ENCODE measurements at regions not wholly inside any gene's neighbourhood (a gene's known extent, or its start where the extent isn't known, plus 50 kb on each side); places are given as distances from the start of the nearest gene placed in this dataset.

DNA sequence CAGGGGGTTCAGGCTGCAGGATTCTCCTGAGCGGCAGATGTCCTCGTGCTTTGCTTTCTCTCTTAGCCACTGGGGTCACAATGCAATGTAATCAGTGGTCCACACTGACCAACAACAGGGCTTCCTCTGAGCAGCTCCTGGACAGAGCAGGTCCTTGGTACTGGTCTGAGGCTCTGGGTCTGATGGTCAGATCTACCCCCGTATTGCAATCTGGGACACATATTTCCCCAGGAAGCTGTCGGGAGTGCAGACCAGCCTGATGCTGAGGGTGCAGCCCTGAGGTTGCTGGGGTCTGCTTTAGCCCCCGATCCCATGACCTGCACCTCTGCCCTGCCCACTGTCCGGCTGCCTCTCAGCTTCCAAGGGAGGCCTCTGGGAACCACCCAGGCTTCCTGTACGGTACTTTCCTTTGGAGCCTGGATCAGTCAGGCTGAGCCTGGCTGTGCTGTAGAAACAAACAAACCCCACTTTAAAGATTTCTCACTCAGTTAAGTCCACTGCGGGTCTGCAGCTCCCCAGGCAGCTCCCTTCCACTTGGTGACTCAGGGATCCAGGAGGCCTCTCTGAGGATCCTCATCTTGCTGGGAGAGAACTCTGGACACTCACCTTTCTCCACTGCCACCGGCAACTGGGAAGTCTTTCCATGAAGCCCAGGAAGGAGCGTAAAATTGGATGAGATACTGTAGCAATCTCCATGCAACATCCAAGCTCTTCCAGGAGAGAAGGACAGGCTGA, 1046.6 kb downstream of the TBC1D22A start:
- no peak overlapping the region for H3K4me3 ChIP-seq (ENCODE audit: control insufficient read depth, low read depth, low read length)
- DNase-seq (ENCODE audit: low read depth): no peak
- TF ChIP-seq, protein P1, sequence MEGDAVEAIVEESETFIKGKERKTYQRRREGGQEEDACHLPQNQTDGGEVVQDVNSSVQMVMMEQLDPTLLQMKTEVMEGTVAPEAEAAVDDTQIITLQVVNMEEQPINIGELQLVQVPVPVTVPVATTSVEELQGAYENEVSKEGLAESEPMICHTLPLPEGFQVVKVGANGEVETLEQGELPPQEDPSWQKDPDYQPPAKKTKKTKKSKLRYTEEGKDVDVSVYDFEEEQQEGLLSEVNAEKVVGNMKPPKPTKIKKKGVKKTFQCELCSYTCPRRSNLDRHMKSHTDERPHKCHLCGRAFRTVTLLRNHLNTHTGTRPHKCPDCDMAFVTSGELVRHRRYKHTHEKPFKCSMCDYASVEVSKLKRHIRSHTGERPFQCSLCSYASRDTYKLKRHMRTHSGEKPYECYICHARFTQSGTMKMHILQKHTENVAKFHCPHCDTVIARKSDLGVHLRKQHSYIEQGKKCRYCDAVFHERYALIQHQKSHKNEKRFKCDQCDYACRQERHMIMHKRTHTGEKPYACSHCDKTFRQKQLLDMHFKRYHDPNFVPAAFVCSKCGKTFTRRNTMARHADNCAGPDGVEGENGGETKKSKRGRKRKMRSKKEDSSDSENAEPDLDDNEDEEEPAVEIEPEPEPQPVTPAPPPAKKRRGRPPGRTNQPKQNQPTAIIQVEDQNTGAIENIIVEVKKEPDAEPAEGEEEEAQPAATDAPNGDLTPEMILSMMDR (IDR thresholded peaks at IDR 0.05; ENCODE audit: control insufficient read depth, insufficient read depth, low read depth, low read length, missing control alignments): no peak

DNA sequence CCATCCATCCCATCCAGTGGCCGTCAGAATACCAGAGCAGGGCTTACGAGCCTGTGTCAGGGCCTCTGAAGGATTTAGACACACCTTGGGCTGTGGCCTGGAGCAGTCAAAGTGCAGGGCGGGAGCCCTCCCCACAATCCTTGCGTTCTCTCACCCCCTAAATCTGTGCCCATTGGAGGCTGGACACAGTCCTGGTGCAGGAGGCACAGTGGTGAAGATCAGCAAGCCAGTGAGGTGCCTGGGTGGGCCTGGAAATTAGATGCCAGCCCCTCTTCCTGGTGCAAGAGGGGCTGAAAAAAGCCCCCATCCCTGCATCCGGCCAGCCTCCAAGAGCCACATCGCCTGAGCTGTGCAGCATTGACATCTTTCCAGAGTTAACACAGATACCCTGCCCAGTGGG, 1045.8 kb downstream of the TBC1D22A start:
- TF ChIP-seq, protein P1 (IDR thresholded peaks at IDR 0.05; ENCODE audit: control insufficient read depth, insufficient read depth, low read depth, low read length, missing control alignments): no peak
- H3K4me3 ChIP-seq (ENCODE audit: control insufficient read depth, low read depth, low read length): no peak overlapping the region

DNA sequence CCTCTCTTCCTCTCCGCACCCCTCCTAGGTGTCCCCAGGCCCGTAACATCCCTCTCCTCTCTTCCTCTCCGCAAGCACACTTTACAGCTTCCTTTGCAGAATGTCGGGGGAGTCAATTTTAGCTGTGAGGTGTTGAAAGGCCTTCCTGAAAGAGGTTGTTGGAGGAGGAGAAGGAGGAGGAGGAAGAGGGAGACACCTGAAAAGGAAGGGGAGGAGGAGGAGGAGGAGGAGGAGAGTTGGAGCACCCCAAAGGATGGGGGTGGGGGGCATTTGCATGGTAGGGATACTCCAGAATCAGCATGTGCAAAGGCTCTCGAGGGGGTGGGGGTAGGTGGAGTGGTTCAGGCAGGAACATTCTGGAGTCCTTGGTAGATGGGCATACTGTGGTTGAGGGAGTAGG, 1045.1 kb downstream of the TBC1D22A start:
- DNase-seq (ENCODE audit: low read depth): no peak
- TF ChIP-seq, protein P1 (IDR thresholded peaks at IDR 0.05; ENCODE audit: control insufficient read depth, insufficient read depth, low read depth, low read length, missing control alignments): no peak
- H3K4me3 ChIP-seq (ENCODE audit: control insufficient read depth, low read depth, low read length): no peak overlapping the region

More for the DNA sequence above, 1045.8 kb downstream of the TBC1D22A start:
- no peak for DNase-seq (ENCODE audit: low read depth)

DNA sequence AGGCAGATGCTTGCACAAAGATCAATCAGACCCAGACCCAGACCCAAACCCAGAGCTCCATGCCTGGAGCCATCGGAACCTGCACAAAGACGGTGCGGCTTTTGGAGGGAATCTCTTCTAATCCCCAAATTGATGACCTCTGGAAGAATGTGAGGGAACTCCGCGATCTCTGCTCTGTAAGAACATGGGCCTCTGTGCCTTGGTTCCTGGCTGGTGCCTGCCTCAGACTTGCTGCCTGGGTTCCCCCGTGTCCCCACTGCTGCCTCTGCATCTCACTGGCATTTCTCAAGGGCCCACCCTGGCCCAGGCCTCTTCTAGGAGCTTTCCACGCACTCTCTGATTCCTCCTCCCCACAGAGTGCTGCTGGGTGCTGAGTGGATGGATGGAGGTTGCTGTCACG, 1044.4 kb downstream of the TBC1D22A start:
- DNase-seq (ENCODE audit: low read depth): no peak
- TF ChIP-seq, protein P1 (IDR thresholded peaks at IDR 0.05; ENCODE audit: control insufficient read depth, insufficient read depth, low read depth, low read length, missing control alignments): no peak
- H3K4me3 ChIP-seq (ENCODE audit: control insufficient read depth, low read depth, low read length): no peak overlapping the region

DNA sequence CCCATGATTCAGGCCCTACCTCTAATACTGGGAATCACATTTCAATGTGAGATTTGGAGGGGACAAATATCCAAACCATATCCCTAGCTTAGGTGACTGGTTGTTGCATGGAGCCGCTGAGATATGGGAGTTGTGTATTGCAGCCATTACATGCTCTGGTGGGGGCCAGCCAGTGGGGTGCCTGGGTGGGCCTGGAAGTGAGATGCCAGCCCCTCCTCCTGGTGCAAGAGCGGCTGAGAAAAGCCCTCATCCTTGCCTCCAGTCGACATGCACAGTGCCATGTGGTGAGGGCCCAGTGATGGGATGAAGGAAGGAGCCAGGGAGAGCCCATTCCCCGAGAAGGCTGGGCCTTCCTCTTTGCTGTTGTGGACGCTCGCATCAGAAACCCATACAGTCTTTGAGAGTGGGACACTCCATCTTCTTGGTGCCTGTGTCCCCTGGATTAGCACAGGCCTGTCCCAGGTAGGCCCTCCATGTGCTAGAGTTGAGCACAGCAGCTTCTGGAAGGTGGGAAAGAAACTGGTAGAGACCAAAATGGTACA, 1043.0 kb downstream of the TBC1D22A start:
- H3K4me3 ChIP-seq (ENCODE audit: control insufficient read depth, low read depth, low read length): no peak overlapping the region
- no peak for DNase-seq (ENCODE audit: low read depth)

DNA sequence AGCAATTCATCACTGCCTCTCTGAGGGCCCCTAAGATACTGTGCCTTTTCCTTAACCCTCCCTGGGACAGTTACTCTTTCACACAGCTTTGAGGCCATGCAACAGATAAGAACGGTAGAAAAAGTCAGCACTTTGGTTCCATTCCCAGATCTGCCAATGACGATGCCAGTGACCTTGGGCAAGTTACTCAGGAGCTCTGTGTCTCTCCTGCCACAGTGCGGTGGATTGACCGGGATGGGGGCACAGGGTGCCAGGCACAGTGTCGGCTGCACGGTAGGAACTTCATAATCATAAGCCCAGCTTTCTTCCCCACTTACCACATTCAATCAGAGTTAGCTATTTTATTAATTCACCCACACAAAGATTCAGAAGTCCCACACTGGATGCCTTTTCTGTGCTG, 1041.8 kb downstream of the TBC1D22A start:
- DNase-seq (ENCODE audit: low read depth): no peak
- TF ChIP-seq, protein P1 (IDR thresholded peaks at IDR 0.05; ENCODE audit: control insufficient read depth, insufficient read depth, low read depth, low read length, missing control alignments): no peak
- H3K4me3 ChIP-seq (ENCODE audit: control insufficient read depth, low read depth, low read length): no peak overlapping the region

More for the DNA sequence above, 1043.0 kb downstream of the TBC1D22A start:
- TF ChIP-seq, protein P1 (IDR thresholded peaks at IDR 0.05; ENCODE audit: control insufficient read depth, insufficient read depth, low read depth, low read length, missing control alignments): no peak

Data from AG09309 (cell line).